Endothelial cell of umbilical vein (primary cell): ENCODE measurements at regions not wholly inside any gene's neighbourhood (a gene's known extent, or its start where the extent isn't known, plus 50 kb on each side); places are given as distances from the start of the nearest gene placed in this dataset.

Source experiments
- BruUV-seq: library from RNA; stranded (reverse); fragments of 400-500 nt; replicated peaks from 2 replicates; lab custom pipeline; 2021; lab: Mats Ljungman, UMichigan
- CTCF ChIA-PET: fragments of 300-600, 350-600 bp; sonication (Branson Sonifier 250); formaldehyde crosslinking; loops from one replicate; lab custom pipeline; 2021; ENCODE audit warnings: antibody characterized with exemption, inconsistent platforms; lab: Charles Lee
- POLR2A ChIA-PET: fragments of 300-600, 350-600 bp; sonication (Branson Sonifier 250); formaldehyde crosslinking; loops from one replicate; lab custom pipeline; 2021; ENCODE audit warnings: antibody characterized with exemption, inconsistent platforms; lab: Charles Lee
- DNase-seq: peaks from one replicate; pipeline ENCODE4 v3.0.0-alpha.2; 2011; ENCODE audit warnings: low read depth, low spot score
- FAIRE-seq: peaks from 2 replicates; lab custom pipeline; 2011; peaks lifted over from hg19 to GRCh38; lab: Jason Lieb, UNC
- H2AFZ ChIP-seq: 2 replicates; pipeline ENCODE4 v1.6.0; 2012; ENCODE audit warnings: low read depth, low read length, control low read depth, inconsistent platforms
- H3K27ac ChIP-seq: 2 replicates; pipeline ENCODE4 v1.5.1; 2011; ENCODE audit warnings: low read depth, mild to moderate bottlenecking, control low read depth, low read length, moderate library complexity; ENCODE audit not compliant: insufficient read depth
- H3K27me3 ChIP-seq, 2 experiments: 2 replicates each; pipeline versions ENCODE4 v1.6.0 to v1.6.1; 2011; ENCODE audit warnings: low read length in 2 of 2, mixed read lengths in 1 of 2; ENCODE audit not compliant: control insufficient read depth in 2 of 2, insufficient read depth in 2 of 2
- H3K36me3 ChIP-seq, 2 experiments: 2 replicates in 1 of 2; 3 replicates in 1 of 2; pipeline ENCODE4 v1.5.1; 2011; ENCODE audit warnings: low read length in 2 of 2, mild to moderate bottlenecking in 1 of 2, moderate library complexity in 1 of 2; ENCODE audit not compliant: control insufficient read depth in 2 of 2, insufficient read depth in 2 of 2; ENCODE audit errors: extremely low read depth in 1 of 2
- H3K4me1 ChIP-seq: 3 replicates; pipeline ENCODE4 v1.5.1; 2011; ENCODE audit warnings: mild to moderate bottlenecking, low read length; ENCODE audit not compliant: control insufficient read depth, insufficient read depth; ENCODE audit errors: extremely low read depth
- H3K4me2 ChIP-seq: 2 replicates; pipeline ENCODE4 v1.6.1; 2011; ENCODE audit warnings: low read length, control low read depth, mixed read lengths; ENCODE audit not compliant: insufficient read depth
- H3K4me3 ChIP-seq, 3 experiments: fragments of 200-600 bp in 1 of 3; sonication (generic), shearing (Covaris generic) in 1 of 3; replicated peaks in 1 of 3; 2 replicates each; pipeline ENCODE4 v1.5.1; 2011 to 2016; ENCODE audit warnings: control low read depth in 3 of 3, low read length in 3 of 3, mild to moderate bottlenecking in 2 of 3, inconsistent platforms in 1 of 3, low read depth in 1 of 3, moderate library complexity in 1 of 3; ENCODE audit not compliant: insufficient read depth in 1 of 3
- H3K79me2 ChIP-seq: 2 replicates; pipeline ENCODE4 v1.6.0; 2012; ENCODE audit warnings: low read length, inconsistent platforms; ENCODE audit not compliant: control insufficient read depth, insufficient read depth
- H3K9ac ChIP-seq: replicated peaks from 2 replicates; pipeline ENCODE3; 2011; ENCODE audit warnings: low read length, control low read depth; ENCODE audit not compliant: insufficient read depth; ENCODE audit errors: extremely low read depth
- H3K9me1 ChIP-seq: replicated peaks from 3 replicates; pipeline ENCODE4 v1.6.0; 2011; ENCODE audit warnings: mild to moderate bottlenecking, low read length; ENCODE audit not compliant: control insufficient read depth, insufficient read depth; ENCODE audit errors: extremely low read depth
- H3K9me3 ChIP-seq: replicated peaks from 2 replicates; pipeline ENCODE4 v1.5.1; 2012; ENCODE audit warnings: low read length, inconsistent platforms; ENCODE audit not compliant: control insufficient read depth, insufficient read depth
- H4K20me1 ChIP-seq: replicated peaks from 2 replicates; pipeline ENCODE3; 2011; ENCODE audit warnings: mild to moderate bottlenecking, low read length; ENCODE audit not compliant: control insufficient read depth, insufficient read depth; ENCODE audit errors: extremely low read depth
- CTCF ChIP-seq, 2 donors: IDR thresholded peaks; 1 replicate in 1 of 2; 2 replicates in 1 of 2; pipeline ENCODE4 v1.5.1; 2011; ENCODE audit warnings: low read length in 2 of 2, mild to moderate bottlenecking in 2 of 2, moderate library complexity in 2 of 2, control low read depth in 1 of 2, inconsistent platforms in 1 of 2, low read depth in 1 of 2; ENCODE audit not compliant: insufficient read depth in 1 of 2; ENCODE audit errors: extremely low read depth in 1 of 2
- EZH2 ChIP-seq: IDR thresholded peaks from 2 replicates; pipeline ENCODE4 v1.6.1; 2012; ENCODE audit warnings: borderline replicate concordance, low read depth, mild to moderate bottlenecking, moderate library complexity, low read length, inconsistent platforms; ENCODE audit not compliant: severe bottlenecking
- FOS ChIP-seq: IDR thresholded peaks from 2 replicates; pipeline ENCODE4 v1.6.1; 2011; ENCODE audit warnings: mild to moderate bottlenecking, low read length, moderate library complexity, borderline replicate concordance; ENCODE audit not compliant: insufficient read depth
- GATA2 ChIP-seq: IDR thresholded peaks from 2 replicates; pipeline ENCODE4 v1.7.0; 2011; ENCODE audit warnings: low read depth, mild to moderate bottlenecking, moderate library complexity, mixed read lengths, low read length; ENCODE audit not compliant: insufficient read length, insufficient read depth
- JUN ChIP-seq: IDR thresholded peaks from 2 replicates; pipeline ENCODE4 v1.6.1; 2011; ENCODE audit warnings: borderline replicate concordance, low read depth; ENCODE audit not compliant: insufficient read length, insufficient read depth
- MAX ChIP-seq: IDR thresholded peaks from 2 replicates; pipeline ENCODE4 v1.6.1; 2011; ENCODE audit not compliant: insufficient read depth, insufficient read length
- MYC ChIP-seq: IDR thresholded peaks from one replicate; pipeline ENCODE4 v1.6.1; 2011; ENCODE audit warnings: mild to moderate bottlenecking, low read depth, low read length
- POLR2A ChIP-seq: IDR thresholded peaks from 2 replicates; pipeline ENCODE4 v1.6.1; 2012; ENCODE audit warnings: low read depth, mild to moderate bottlenecking, control low read depth, low read length
- POLR2AphosphoS5 ChIP-seq: IDR thresholded peaks from 2 replicates; pipeline ENCODE4 v1.6.1; 2012; ENCODE audit warnings: low read depth, mild to moderate bottlenecking, control low read depth, low read length, moderate library complexity; ENCODE audit not compliant: insufficient read depth
- dilution Hi-C: fragments of 300-500 bp; cut with MboI; formaldehyde crosslinking; loops from one replicate; pipeline ENCODE4 v1.15.0; 2019; ENCODE audit warnings: low sequenced_read_pairs; ENCODE audit not compliant: extremely low pct_ligation_motif_present
- intact Hi-C: fragments of 100-400 bp; cut with micrococcal nuclease; formaldehyde crosslinking; loops from one replicate; pipeline ENCODE4 v1.10.0; 2022

- dilution Hi-C loops = no loop called here
- intact Hi-C loops = no loop called here
- no peaks in the 10 kb centered on the region for H3K4me1 ChIP-seq
- no peak overlapping the region for H3K9ac ChIP-seq
- DNase-seq (no peak), FAIRE-seq (no peak)
- H3K27me3 ChIP-seq = no peaks in the 10 kb centered on the region
- no peak overlapping the region for H2AFZ ChIP-seq
- no TSS peak for BruUV-seq
- no peak overlapping the region for H3K4me3 ChIP-seq
- CTCF ChIA-PET = no interaction called here
- no peaks in the 10 kb centered on the region for H3K9me1 ChIP-seq
- POLR2A ChIA-PET = no interaction called here
- no peaks in the 10 kb centered on the region for H3K9me3 ChIP-seq
- TF ChIP-seq JUN (no peak), GATA2 (no peak), POLR2A (no peak), MYC (no peak), MAX (no peak), FOS (no peak), EZH2 (no peak), POLR2AphosphoS5 (no peak), CTCF (IDR thresholded peaks at IDR 0.05; ENCODE audit: extremely low read depth in 1 of 2, insufficient read depth in 1 of 2, low read depth in 1 of 2, low read length in 2 of 2) (no peak)
- no peaks in the 10 kb centered on the region for H3K36me3 ChIP-seq
- H3K27ac ChIP-seq = no peak overlapping the region
- H4K20me1 ChIP-seq = no peaks in the 10 kb centered on the region
- no peak overlapping the region for H3K4me2 ChIP-seq
- H3K79me2 ChIP-seq = no peaks in the 10 kb centered on the region
Observed at GRCh38 chr3:106281221-106281620, 412.4 kb upstream of the CBLB start.
